ENCODE measurements at regions not wholly inside any gene's neighbourhood (a gene's known extent, or its start where the extent isn't known, plus 50 kb on each side); places are given as distances from the start of the nearest gene placed in this dataset.

GRCh38 chr6:145043926-145044500 is 691.3 kb downstream of the EPM2A start:
- H3K4me3 Mint-ChIP-seq = no peak overlapping the region
- no peak overlapping the region for H3K27ac Mint-ChIP-seq
- POLR2A ChIA-PET = no interaction called here
- TF ChIP-seq CTCF (IDR thresholded peaks at IDR 0.05) = no peak
- no peaks in the 10 kb centered on the region for H3K9me3 Mint-ChIP-seq
- CTCF ChIA-PET = no interaction called here
- no peak for ATAC-seq
- intact Hi-C loops (cut with micrococcal nuclease) = no loop called here
- no peak for DNase-seq
- H3K27me3 Mint-ChIP-seq = peaks cover 10% of the 10 kb centered on the region
- H3K4me1 Mint-ChIP-seq (ENCODE audit: low read depth) = no peaks in the 10 kb centered on the region
- H3K36me3 Mint-ChIP-seq (ENCODE audit: low read depth) = no peaks in the 10 kb centered on the region

- ChIA-PET POLR2A (no interaction called here), CTCF (no interaction called here)
- H3K9me3 Mint-ChIP-seq = no peaks in the 10 kb centered on the region
- H3K4me1 Mint-ChIP-seq (ENCODE audit: low read depth) = no peaks in the 10 kb centered on the region
- no peaks in the 10 kb centered on the region for H3K36me3 Mint-ChIP-seq (ENCODE audit: low read depth)
- H3K27ac Mint-ChIP-seq = no peak overlapping the region
- peak; percentile 70 for ATAC-seq
- H3K27me3 Mint-ChIP-seq = peaks cover 11% of the 10 kb centered on the region
- no peak for TF ChIP-seq CTCF (IDR thresholded peaks at IDR 0.05)
- no peak overlapping the region for H3K4me3 Mint-ChIP-seq
- no peak for DNase-seq
- intact Hi-C loops (cut with micrococcal nuclease) = no loop called here
These were observed 690.6 kb downstream of the EPM2A start for GRCh38 chr6:145044641-145045246.

DNA sequence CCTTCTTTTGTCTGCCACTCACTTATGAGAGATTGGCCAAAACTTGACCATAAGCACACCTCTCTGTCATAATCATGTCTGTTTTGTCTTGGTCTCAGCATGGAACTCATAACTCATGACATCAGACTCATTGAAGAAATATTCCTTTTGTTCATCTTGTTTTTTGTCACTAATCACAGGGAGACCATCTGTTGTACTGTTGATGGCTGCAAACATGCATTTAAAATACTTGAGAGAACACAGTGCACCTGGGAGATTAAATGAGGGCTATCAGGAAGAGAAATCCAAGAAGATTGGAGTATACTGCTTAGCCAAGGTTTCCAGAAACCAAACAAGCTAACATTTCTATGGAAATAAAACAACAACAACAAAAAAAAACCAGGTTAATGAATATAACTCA is 689.7 kb downstream of the EPM2A start:
- Mint-ChIP-seq H3K36me3 (ENCODE audit: low read depth) (no peaks in the 10 kb centered on the region), H3K4me1 (ENCODE audit: low read depth) (no peaks in the 10 kb centered on the region), H3K27ac (no peak overlapping the region), H3K4me3 (no peak overlapping the region), H3K9me3 (no peaks in the 10 kb centered on the region), H3K27me3 (peaks cover 9% of the 10 kb centered on the region)
- no peak for TF ChIP-seq CTCF (IDR thresholded peaks at IDR 0.05)
- CTCF ChIA-PET = no interaction called here
- no peak for ATAC-seq
- POLR2A ChIA-PET = interaction anchor here (0.6 kb wide), 1 partner anchor 48 kb away, joined by 3 read pairs; no protein-coding TSS in a partner anchor
- intact Hi-C loops (cut with micrococcal nuclease) = no loop called here
- DNase-seq = no peak

GRCh38 chr6:145047891-145048290 is 687.4 kb downstream of the EPM2A start:
- Mint-ChIP-seq H3K36me3 (ENCODE audit: low read depth) (no peaks in the 10 kb centered on the region), H3K4me1 (ENCODE audit: low read depth) (peaks cover 6% of the 10 kb centered on the region), H3K9me3 (no peaks in the 10 kb centered on the region), H3K27ac (no peak overlapping the region), H3K4me3 (no peak overlapping the region), H3K27me3 (peaks cover 9% of the 10 kb centered on the region)
- ATAC-seq = no peak
- CTCF ChIA-PET = no interaction called here
- DNase-seq = no peak
- intact Hi-C loops (cut with micrococcal nuclease) = no loop called here
- no peak for TF ChIP-seq CTCF (IDR thresholded peaks at IDR 0.05)
- POLR2A ChIA-PET = no interaction called here

GRCh38 chr6:145051661-145052060 is 683.7 kb downstream of the EPM2A start:
- POLR2A ChIA-PET = no interaction called here
- H3K4me1 Mint-ChIP-seq (ENCODE audit: low read depth) = peaks cover 6% of the 10 kb centered on the region
- H3K4me3 Mint-ChIP-seq = no peak overlapping the region
- no peak for TF ChIP-seq CTCF (IDR thresholded peaks at IDR 0.05)
- peaks cover 3% of the 10 kb centered on the region for H3K27me3 Mint-ChIP-seq
- DNase-seq (no peak), ATAC-seq (peak; percentile 17)
- CTCF ChIA-PET = no interaction called here
- no peaks in the 10 kb centered on the region for H3K9me3 Mint-ChIP-seq
- H3K27ac Mint-ChIP-seq = no peak overlapping the region
- intact Hi-C loops (cut with micrococcal nuclease) = no loop called here
- H3K36me3 Mint-ChIP-seq (ENCODE audit: low read depth) = no peaks in the 10 kb centered on the region
